Keratinocyte (primary cell): ENCODE measurements at regions not wholly inside any gene's neighbourhood (a gene's known extent, or its start where the extent isn't known, plus 50 kb on each side); places are given as distances from the start of the nearest gene placed in this dataset.

Source experiments
- DNase-seq: peaks from one replicate; pipeline ENCODE4 v3.0.0-alpha.2; 2011; ENCODE audit warnings: low read depth, missing footprints, low spot score
- FAIRE-seq: peaks from 2 replicates; lab custom pipeline; 2011; peaks lifted over from hg19 to GRCh38; lab: Jason Lieb, UNC
- H2AFZ ChIP-seq: 2 replicates; pipeline ENCODE4 v1.6.0; 2012; ENCODE audit warnings: low read length, control low read depth, inconsistent platforms; ENCODE audit not compliant: control insufficient read depth
- H3K27ac ChIP-seq: 2 replicates; pipeline ENCODE4 v1.5.1; 2011; ENCODE audit warnings: low read length; ENCODE audit not compliant: control insufficient read depth, insufficient read depth
- H3K27me3 ChIP-seq: 3 replicates; pipeline ENCODE4 v1.6.0; 2011; ENCODE audit warnings: low read length; ENCODE audit not compliant: control insufficient read depth, insufficient read depth; ENCODE audit errors: extremely low read depth
- H3K36me3 ChIP-seq, 2 experiments: 2 replicates in 1 of 2; 3 replicates in 1 of 2; pipeline ENCODE4 v1.5.1; 2011; ENCODE audit warnings: low read length in 2 of 2, mild to moderate bottlenecking in 1 of 2; ENCODE audit not compliant: control insufficient read depth in 2 of 2, insufficient read depth in 2 of 2; ENCODE audit errors: extremely low read depth in 1 of 2
- H3K4me1 ChIP-seq: 3 replicates; pipeline ENCODE4 v1.5.1; 2011; ENCODE audit warnings: low read length; ENCODE audit not compliant: control insufficient read depth, insufficient read depth; ENCODE audit errors: extremely low read depth
- H3K4me2 ChIP-seq: 3 replicates; pipeline ENCODE4 v1.6.0; 2011; ENCODE audit warnings: low read depth, low read length; ENCODE audit not compliant: control insufficient read depth, insufficient read depth; ENCODE audit errors: extremely low read depth
- H3K4me3 ChIP-seq, 3 experiments: fragments of 200-600 bp in 1 of 3; sonication (generic) in 1 of 3; 2 replicates in 2 of 3; 3 replicates in 1 of 3; pipeline ENCODE4 v1.5.1; 2011 to 2016; ENCODE audit warnings: low read length in 3 of 3, mild to moderate bottlenecking in 3 of 3, control low read depth in 2 of 3, inconsistent platforms in 1 of 3, low read depth in 1 of 3, mixed read lengths in 1 of 3, mixed run types in 1 of 3, moderate library complexity in 1 of 3; ENCODE audit not compliant: control insufficient read depth in 2 of 3, insufficient read depth in 2 of 3; ENCODE audit errors: extremely low read depth in 1 of 3
- H3K79me2 ChIP-seq: 2 replicates; pipeline ENCODE4 v1.6.0; 2012; ENCODE audit warnings: low read length; ENCODE audit not compliant: control insufficient read depth, insufficient read depth
- H3K9ac ChIP-seq: 3 replicates; pipeline ENCODE4 v1.6.0; 2011; ENCODE audit warnings: low read length; ENCODE audit not compliant: control insufficient read depth, insufficient read depth; ENCODE audit errors: extremely low read depth
- H3K9me1 ChIP-seq: 3 replicates; pipeline ENCODE4 v1.6.0; 2011; ENCODE audit warnings: low read length; ENCODE audit not compliant: control insufficient read depth, insufficient read depth; ENCODE audit errors: extremely low read depth
- H3K9me3 ChIP-seq: 2 replicates; pipeline ENCODE4 v1.5.1; 2012; ENCODE audit warnings: low read depth, low read length; ENCODE audit not compliant: control insufficient read depth
- H4K20me1 ChIP-seq: 3 replicates; pipeline ENCODE4 v1.6.0; 2011; ENCODE audit warnings: low read length; ENCODE audit not compliant: control insufficient read depth, insufficient read depth; ENCODE audit errors: extremely low read depth
- EZH2 ChIP-seq: IDR thresholded peaks from one replicate; pipeline ENCODE4 v1.6.1; 2012; ENCODE audit warnings: inconsistent platforms, mild to moderate bottlenecking, low read length, moderate library complexity
- dilution Hi-C: fragments of 300-500 bp; cut with MboI; formaldehyde crosslinking; loops from one replicate; pipeline ENCODE4 v1.7.0; 2020; ENCODE audit warnings: low sequenced_read_pairs; ENCODE audit not compliant: extremely low pct_ligation_motif_present
- TF ChIP-seq, protein P1 (sequence below), 3 experiments: IDR thresholded peaks in 1 of 3; conservative IDR thresholded peaks in 1 of 3; optimal IDR thresholded peaks in 1 of 3; 2 replicates in 2 of 3; 3 replicates in 1 of 3; pipeline versions ENCODE3 to v1.5.1; 2011; ENCODE audit warnings: low read length in 3 of 3, mild to moderate bottlenecking in 3 of 3, moderate library complexity in 2 of 3, control low read depth in 1 of 3, inconsistent platforms in 1 of 3; ENCODE audit not compliant: insufficient read depth in 2 of 3; ENCODE audit errors: extremely low read depth in 1 of 3

DNA sequence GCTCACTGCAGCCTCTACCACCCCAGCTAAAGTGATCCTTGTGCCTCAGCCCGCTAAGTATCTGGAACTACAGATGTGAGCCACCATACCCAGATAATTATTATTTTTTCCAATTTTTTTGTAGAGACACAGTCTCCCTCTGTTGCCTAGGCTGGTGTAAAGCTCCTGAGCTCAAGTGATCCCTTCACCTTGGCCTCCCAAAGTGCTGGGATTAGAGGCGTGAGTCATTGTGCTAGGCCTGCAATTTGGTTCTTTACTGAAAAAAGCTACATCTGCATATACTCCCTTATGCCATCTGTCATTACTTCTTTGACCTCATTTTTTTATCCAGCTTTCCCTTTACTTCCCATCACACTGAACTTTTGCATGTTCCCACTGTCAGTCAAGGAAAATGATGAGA is 2012.4 kb upstream of the IGFBP7 start:
- Histone ChIP-seq H3K4me3 (no peak overlapping the region), H3K9ac (no peak overlapping the region), H3K4me1 (no peaks in the 10 kb centered on the region), H3K27me3 (no peaks in the 10 kb centered on the region), H3K4me2 (no peak overlapping the region), H3K27ac (no peak overlapping the region), H2AFZ (no peak overlapping the region), H3K79me2 (no peaks in the 10 kb centered on the region), H4K20me1 (no peaks in the 10 kb centered on the region), H3K36me3 (no peaks in the 10 kb centered on the region), H3K9me1 (no peaks in the 10 kb centered on the region), H3K9me3 (no peaks in the 10 kb centered on the region)
- dilution Hi-C loops, result no loop called here
- DNase-seq (no peak), FAIRE-seq (no peak)
- TF ChIP-seq EZH2, result no peak

DNA sequence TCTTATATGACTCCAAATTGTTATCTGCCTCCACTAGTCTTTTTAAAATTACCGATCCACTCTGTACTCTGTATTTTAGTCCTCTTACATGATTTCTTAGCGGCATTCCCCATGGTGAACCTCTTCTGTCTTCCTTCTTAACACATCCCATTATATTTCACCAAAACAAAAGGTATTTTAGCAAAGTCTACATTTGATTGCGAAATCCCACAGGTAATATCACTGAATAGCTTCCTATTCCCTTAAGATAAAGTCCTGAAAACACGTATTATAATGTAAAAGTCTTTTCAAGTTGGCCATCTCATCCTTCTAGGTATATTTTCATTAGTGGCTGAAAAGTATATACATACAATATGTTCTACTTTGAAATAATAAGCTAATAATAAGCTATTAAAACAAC is 2016.0 kb upstream of the IGFBP7 start:
- Histone ChIP-seq H2AFZ (no peak overlapping the region), H3K9me1 (no peaks in the 10 kb centered on the region), H3K27me3 (no peaks in the 10 kb centered on the region), H3K27ac (no peak overlapping the region), H3K9ac (no peak overlapping the region), H3K4me1 (no peaks in the 10 kb centered on the region), H4K20me1 (no peaks in the 10 kb centered on the region), H3K9me3 (no peaks in the 10 kb centered on the region), H3K36me3 (no peaks in the 10 kb centered on the region), H3K4me2 (no peak overlapping the region), H3K79me2 (no peaks in the 10 kb centered on the region), H3K4me3 (no peak overlapping the region)
- no peak for DNase-seq
- FAIRE-seq, result no peak
- dilution Hi-C loops, result no loop called here
- TF ChIP-seq, protein P1, sequence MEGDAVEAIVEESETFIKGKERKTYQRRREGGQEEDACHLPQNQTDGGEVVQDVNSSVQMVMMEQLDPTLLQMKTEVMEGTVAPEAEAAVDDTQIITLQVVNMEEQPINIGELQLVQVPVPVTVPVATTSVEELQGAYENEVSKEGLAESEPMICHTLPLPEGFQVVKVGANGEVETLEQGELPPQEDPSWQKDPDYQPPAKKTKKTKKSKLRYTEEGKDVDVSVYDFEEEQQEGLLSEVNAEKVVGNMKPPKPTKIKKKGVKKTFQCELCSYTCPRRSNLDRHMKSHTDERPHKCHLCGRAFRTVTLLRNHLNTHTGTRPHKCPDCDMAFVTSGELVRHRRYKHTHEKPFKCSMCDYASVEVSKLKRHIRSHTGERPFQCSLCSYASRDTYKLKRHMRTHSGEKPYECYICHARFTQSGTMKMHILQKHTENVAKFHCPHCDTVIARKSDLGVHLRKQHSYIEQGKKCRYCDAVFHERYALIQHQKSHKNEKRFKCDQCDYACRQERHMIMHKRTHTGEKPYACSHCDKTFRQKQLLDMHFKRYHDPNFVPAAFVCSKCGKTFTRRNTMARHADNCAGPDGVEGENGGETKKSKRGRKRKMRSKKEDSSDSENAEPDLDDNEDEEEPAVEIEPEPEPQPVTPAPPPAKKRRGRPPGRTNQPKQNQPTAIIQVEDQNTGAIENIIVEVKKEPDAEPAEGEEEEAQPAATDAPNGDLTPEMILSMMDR (optimal IDR thresholded peaks at IDR 0.05 in 1 of 3, IDR thresholded peaks at IDR 0.05 in 1 of 3, conservative IDR thresholded peaks at IDR 0.05 in 1 of 3; ENCODE audit: extremely low read depth in 1 of 3, insufficient read depth in 2 of 3, low read length in 3 of 3), result no peak
- TF ChIP-seq EZH2, result no peak

DNA sequence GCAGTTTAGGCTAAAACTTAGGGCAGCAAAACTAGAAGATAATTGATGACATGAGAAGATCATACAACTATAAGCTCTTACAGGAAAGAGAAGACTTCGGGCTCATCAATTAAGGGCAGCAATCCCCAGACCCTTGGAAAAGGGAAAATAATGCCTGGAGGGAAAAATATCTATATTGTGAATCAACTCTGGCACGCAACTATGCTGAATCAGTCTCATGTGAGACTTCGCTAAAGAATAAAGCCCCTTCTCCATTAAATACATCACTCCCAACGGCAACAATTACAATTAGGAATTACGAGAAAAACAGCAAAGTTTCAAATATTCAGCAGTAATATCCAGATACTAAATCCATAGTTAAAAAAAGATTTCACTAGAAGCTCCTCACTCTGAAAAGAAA is 2016.8 kb upstream of the IGFBP7 start:
- FAIRE-seq, result no peak
- Histone ChIP-seq H3K36me3 (no peaks in the 10 kb centered on the region), H3K27ac (no peak overlapping the region), H4K20me1 (no peaks in the 10 kb centered on the region), H3K4me2 (no peak overlapping the region), H3K9me1 (no peaks in the 10 kb centered on the region), H3K27me3 (no peaks in the 10 kb centered on the region), H3K9me3 (no peaks in the 10 kb centered on the region), H3K79me2 (no peaks in the 10 kb centered on the region), H3K9ac (no peak overlapping the region), H3K4me1 (no peaks in the 10 kb centered on the region), H3K4me3 (no peak overlapping the region), H2AFZ (peak overlapping the region; percentile 6)
- no peak for DNase-seq
- dilution Hi-C loops, result no loop called here
- no peak for TF ChIP-seq EZH2
- TF ChIP-seq, protein P1 (optimal IDR thresholded peaks at IDR 0.05 in 1 of 3, IDR thresholded peaks at IDR 0.05 in 1 of 3, conservative IDR thresholded peaks at IDR 0.05 in 1 of 3; ENCODE audit: extremely low read depth in 1 of 3, insufficient read depth in 2 of 3, low read length in 3 of 3), result no peak
